HepG2 (cell line): ENCODE measurements at regions not wholly inside any gene's neighbourhood (a gene's known extent, or its start where the extent isn't known, plus 50 kb on each side); places are given as distances from the start of the nearest gene placed in this dataset.

Experiments used
- CEBPZ ChIP-seq: IDR thresholded peaks from 2 replicates; pipeline ENCODE4 v1.6.1; 2012; ENCODE audit warnings: low read length, improper control_type of control experiment
- TRIM24 ChIP-seq: sonication (generic); formaldehyde crosslinking; IDR thresholded peaks from 2 replicates; pipeline ENCODE4 v1.8.0; 2022; ENCODE audit warnings: mild to moderate bottlenecking, missing genetic modification reagents
- ZNF407 ChIP-seq: sonication (generic); formaldehyde crosslinking; IDR thresholded peaks from one replicate; pipeline ENCODE4 v1.5.1; 2020; ENCODE audit warnings: mild to moderate bottlenecking, missing genetic modification reagents; ENCODE audit errors: not compliant biosample characterization

- TF ChIP-seq ZNF407 (CRISPR knock-in tag) (no peak), TRIM24 (CRISPR knock-in tag) (no peak), CEBPZ (no peak)
These were observed 89.3 kb upstream of the NCKAP5 start (continued) for GRCh38 chr2:133657591-133657990.
